Esophagus muscularis mucosa (tissue), 3 donors: ENCODE measurements at regions not wholly inside any gene's neighbourhood (a gene's known extent, or its start where the extent isn't known, plus 50 kb on each side); places are given as distances from the start of the nearest gene placed in this dataset.

Experiments used
- CTCF ChIP-seq, 3 experiments: fragments of 200-600 bp in 2 of 3; fragments of 450-650 bp in 1 of 3; sonication (generic) in 2 of 3; IDR thresholded peaks; one replicate each; pipeline ENCODE4 v1.5.1; 2017 to 2019; ENCODE audit warnings: antibody characterized with exemption in 3 of 3, mild to moderate bottlenecking in 2 of 3, moderate library complexity in 1 of 3
- POLR2A ChIP-seq: fragments of 450-650 bp; IDR thresholded peaks from one replicate; pipeline ENCODE4 v1.6.1; 2017; ENCODE audit warnings: antibody characterized with exemption, moderate library complexity, mild to moderate bottlenecking, low read depth

- TF ChIP-seq CTCF (IDR thresholded peaks at IDR 0.05): no peak
- no peak for TF ChIP-seq POLR2A
These were observed 125.8 kb upstream of the UNC5C start for GRCh38 chr4:95674521-95674981.
